GM19025 (cell line): ENCODE measurements at regions not wholly inside any gene's neighbourhood (a gene's known extent, or its start where the extent isn't known, plus 50 kb on each side); places are given as distances from the start of the nearest gene placed in this dataset.
"Not testable (repeated sequence)": the region's sequence is repeated elsewhere in the genome, so short reads cannot be mapped to it uniquely, and the experiment has no call there.

Experiments
- ATAC-seq: cut with Tn5 transposase; IDR thresholded peaks from one replicate; pipeline ENCODE4 v1.9.1; 2021; ENCODE audit warnings: mild to moderate bottlenecking, low read depth, moderate library complexity; ENCODE audit not compliant: unreplicated experiment

GRCh38 chr2:145415151-145415550 lies 895.2 kb upstream of the ZEB2 start:
- no peak for ATAC-seq

DNA sequence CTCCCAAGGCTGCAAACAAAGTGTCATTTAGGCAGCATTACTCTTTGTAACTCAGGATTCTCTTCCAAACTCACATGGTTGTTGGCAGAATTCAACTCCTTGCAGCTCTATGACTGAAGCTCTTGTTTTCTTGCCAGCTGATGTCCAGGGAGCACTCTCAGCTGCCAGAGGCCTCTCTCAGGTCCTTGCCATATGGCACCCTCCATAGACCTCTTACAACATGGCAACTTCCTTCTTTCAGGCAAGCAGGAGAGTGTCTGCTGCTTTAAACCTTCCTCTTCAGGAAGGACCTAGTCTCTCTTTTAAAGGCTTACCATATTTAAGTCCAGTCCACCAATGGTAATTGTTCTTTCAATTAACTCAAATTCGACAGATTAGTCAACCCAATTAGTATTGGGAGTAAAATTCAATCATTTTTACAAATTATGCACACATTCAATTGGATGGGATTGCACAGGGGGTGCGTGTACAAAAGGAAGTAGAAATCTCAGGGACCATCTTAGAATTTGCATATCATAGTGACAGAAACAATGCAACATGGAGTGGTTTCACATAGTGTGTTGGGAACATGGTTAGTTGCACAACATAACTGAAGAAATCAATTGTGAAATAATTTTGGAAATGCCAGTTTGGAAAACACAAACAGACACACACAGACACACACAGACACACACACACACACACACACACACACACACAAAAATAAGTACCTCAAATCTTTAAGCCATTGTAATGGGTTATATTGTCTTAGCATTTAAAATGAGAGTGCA lies 893.5 kb upstream of the ZEB2 start:
- ATAC-seq, result no peak

DNA sequence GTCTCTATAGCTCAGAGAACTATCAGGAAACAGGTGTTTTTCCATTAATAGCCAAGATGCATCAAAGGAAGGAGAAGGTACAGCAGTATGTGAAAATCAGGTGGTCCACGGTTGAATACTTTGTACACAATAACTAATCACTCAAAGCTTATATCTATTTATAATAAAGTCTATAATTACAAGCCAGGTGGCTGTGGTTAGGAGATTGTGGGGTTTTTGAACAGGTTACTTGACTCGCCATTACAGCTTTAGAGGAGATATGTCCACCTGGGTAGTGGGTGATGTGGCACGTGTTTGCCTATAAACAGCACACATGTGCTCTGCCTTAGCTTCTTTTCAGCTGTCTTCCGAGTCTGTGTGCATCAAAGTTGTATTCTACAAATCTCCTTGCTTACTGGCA lies 892.2 kb upstream of the ZEB2 start:
- ATAC-seq, result no peak

- peak; percentile 80 for ATAC-seq
These were observed 891.6 kb upstream of the ZEB2 start for GRCh38 chr2:145411493-145411892.

- no peak for ATAC-seq
These were observed 890.2 kb upstream of the ZEB2 start for GRCh38 chr2:145410086-145410485.

- no peak for ATAC-seq
These were observed 889.1 kb upstream of the ZEB2 start for GRCh38 chr2:145408980-145409379.

GRCh38 chr2:145404690-145405089 lies 884.8 kb upstream of the ZEB2 start:
- no peak for ATAC-seq

- no peak for ATAC-seq
These were observed 882.9 kb upstream of the ZEB2 start for GRCh38 chr2:145402706-145403277.

DNA sequence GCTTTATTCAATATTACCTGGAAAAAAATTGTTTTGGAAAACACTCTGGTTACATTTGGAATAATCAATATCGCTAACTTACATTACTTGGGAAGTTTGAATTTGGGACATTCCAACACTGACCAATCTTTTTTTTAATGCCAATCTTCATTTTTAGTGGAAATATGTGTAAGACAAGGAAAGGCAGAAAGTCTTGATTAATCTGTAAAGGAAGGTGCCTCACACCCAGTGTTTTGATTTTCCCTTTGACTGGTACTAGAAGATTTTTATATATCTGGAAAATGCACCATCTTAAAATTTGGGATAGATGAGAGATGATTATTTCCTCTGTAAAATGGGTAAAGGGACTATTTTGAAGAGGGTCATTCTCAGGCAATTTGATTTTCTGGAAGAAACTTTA lies 879.2 kb upstream of the ZEB2 start:
- ATAC-seq, result no peak

- no peak for ATAC-seq
These were observed 874.3 kb upstream of the ZEB2 start for GRCh38 chr2:145394181-145394580.

- ATAC-seq, result no peak
These were observed 867.1 kb upstream of the ZEB2 start for GRCh38 chr2:145386973-145387372.

DNA sequence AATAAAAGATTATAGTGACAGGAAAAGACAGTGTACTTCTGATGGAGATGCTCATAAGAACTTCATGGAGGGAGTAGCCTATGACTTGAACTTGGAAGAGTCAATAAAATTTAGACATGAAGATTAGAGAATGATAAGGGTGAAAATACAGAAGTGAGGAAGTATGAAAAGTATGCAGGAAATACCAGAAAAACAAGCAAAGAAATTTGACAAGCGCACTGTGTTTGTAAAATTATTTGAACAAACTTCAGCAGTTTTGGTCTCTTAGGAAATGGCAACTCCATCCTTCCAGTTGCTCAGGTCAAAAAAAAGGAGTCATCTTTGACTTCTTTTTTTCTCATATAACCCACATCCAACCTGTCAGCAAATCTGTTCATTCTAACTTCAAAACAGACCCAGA lies 864.0 kb upstream of the ZEB2 start:
- ATAC-seq, result no peak

GRCh38 chr2:145380436-145381017 lies 860.6 kb upstream of the ZEB2 start:
- ATAC-seq, result no peak

DNA sequence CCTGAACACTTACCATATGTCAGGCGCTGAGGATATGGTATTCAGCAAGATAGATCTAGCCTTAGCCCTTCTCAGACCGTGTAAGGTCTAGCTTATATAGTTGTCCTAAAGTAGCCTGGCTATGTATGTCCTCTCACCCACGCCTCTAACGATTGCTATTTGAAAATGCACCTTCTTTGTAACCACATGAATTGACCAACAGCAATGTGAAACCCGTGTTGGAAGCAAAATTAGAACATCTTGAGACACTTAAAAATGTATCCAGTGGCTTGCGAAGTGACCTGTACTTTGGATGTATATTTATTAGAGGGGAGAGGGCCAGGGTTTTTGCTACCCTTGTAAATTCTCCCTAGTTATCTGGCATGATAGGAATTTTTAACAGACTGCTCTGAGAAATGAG lies 860.0 kb upstream of the ZEB2 start:
- ATAC-seq, result no peak

DNA sequence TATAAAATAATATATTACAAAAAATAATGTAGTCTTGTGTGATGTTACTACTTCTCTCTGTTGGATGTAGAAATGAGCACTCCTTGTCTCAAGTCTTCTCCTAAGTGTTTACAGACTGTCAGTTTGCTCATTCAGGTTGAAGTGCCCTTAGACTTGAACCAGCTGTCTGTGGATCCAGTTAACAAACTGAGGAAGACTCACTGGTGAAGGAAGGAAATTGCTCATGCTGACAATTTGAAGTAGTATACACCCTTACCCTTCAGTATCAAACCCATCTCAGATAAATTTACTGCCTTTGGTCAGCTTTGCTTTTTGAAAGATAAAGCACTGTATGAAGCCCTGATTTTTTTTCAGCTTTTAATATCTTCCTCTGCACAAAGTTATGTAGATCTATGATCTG lies 854.2 kb upstream of the ZEB2 start:
- no peak for ATAC-seq

GRCh38 chr2:145367334-145367733 lies 847.4 kb upstream of the ZEB2 start:
- ATAC-seq, result not testable (repeated sequence)

GRCh38 chr2:145366341-145366740 lies 846.4 kb upstream of the ZEB2 start:
- no peak for ATAC-seq

DNA sequence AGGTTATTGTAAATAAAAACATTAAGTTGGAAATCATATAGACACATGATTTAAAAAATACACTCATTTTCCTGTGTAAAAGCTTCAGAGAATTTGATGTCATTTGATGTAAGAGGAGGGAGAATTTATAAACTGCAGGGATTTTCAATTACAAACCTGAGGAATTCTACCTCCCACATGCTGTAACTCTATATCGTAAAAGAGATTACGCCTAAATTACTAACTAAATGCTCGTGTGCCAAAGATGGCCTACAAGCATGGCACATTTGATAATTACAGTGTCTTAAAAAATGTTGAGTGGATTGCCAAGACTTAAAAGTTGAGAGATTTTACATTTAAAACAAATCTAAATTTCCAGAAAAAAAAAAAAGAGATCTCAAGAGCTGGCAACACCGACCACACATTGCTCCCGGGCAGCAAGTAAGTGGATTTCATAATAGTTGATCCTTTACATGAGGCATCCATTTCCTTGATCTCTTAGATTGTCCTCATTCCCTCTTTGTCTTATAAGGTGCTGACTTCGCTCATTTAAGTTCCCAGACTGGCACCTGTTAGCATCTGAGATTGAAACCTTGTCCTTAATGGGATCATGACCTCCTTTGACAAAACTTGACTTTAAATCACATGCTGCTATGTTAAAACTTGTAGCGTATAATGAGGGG lies 840.3 kb upstream of the ZEB2 start:
- no peak for ATAC-seq

DNA sequence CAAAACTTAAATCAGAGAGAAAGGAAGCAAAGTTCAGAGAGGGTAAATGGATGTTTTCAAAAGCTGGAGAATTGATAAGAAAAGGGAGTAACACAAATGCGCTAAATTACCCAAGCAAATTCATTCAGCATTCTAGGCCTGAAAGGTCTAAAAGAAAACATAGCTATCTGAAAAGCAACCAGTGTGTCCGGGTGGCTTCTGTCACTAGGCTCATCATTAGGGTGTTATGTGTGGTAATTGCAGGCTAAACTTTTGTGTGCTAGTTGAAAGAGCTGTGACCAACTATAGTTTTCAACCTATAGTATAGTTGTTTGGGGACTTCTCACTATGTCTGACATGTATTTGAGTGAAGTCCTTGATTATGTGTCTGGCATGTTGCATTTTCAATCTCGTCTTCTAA lies 839.6 kb upstream of the ZEB2 start:
- no peak for ATAC-seq

GRCh38 chr2:145356056-145356455 lies 836.1 kb upstream of the ZEB2 start:
- ATAC-seq, result no peak

DNA sequence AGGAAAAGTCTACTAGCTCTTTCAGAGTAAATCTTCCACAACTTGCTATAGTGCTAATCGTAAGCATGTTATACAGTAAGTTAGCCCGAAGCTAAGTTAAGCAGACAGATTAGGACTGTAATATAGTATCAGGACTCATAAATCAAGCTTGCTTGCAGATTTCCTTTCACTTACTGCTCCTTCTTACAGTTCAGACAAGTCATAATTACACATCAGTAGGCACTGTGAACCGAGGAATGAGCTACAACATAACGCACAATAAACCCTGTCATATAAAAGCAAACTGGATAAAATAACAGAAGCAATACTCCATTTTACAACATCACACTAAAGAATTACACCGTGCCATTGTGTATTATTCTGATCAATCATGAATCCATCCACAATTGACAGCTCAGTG lies 832.6 kb upstream of the ZEB2 start:
- ATAC-seq, result no peak
